DMS 273 treated with DMSO at 0.1 percent for 48 hours (cell line): ENCODE measurements at regions not wholly inside any gene's neighbourhood (a gene's known extent, or its start where the extent isn't known, plus 50 kb on each side); places are given as distances from the start of the nearest gene placed in this dataset.
"Not testable (repeated sequence)": the region's sequence is repeated elsewhere in the genome, so short reads cannot be mapped to it uniquely, and the experiment has no call there.

Experiments used
- DNase-seq: peaks from one replicate; lab custom pipeline; 2025; lab: John Stamatoyannopoulos, UW

DNA sequence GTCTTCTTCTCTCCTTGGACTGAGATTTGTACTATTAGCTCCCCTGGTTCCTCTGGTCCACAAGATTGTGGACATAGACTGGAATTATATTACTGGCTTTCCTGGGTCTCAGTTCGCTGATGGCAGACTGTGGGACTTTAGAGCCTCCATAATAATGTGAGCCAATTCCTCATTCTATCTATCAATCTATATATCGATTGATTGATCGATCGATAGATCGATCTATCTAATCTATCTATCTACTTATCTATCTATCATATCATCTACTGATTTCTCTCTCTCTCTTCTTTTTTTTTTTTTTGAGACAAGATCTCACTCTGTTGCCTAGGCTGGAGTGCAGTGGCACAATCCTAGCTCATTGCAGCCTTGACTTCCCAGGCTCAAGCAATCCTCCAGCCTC lies 51.5 kb upstream of the DDR1 start:
- no peak for DNase-seq

GRCh38 chr6:30830438-30830837 lies 53.9 kb upstream of the DDR1 start:
- DNase-seq = no peak

- DNase-seq = no peak
These were observed 54.6 kb upstream of the DDR1 start for GRCh38 chr6:30829639-30830255.

DNA sequence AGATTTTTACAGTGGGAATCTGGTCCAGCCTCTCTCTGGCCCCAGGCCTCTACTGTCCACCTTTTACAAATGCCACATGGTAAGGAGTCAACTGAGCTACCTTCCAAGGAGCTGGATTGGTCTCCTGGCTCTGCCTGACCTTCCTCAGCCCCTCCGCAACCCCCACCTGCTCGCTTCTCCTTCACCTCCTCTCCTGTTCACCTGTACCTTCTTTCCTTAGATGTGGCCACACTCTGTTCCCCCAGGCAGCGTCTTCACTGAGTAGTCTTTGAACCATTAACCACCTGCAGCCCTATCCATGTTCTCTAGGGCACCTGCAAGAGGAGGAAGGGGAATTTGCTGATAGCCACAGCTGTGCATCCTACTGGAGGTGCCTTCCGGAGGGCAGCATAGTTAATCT lies 55.3 kb upstream of the DDR1 start:
- no peak for DNase-seq

DNA sequence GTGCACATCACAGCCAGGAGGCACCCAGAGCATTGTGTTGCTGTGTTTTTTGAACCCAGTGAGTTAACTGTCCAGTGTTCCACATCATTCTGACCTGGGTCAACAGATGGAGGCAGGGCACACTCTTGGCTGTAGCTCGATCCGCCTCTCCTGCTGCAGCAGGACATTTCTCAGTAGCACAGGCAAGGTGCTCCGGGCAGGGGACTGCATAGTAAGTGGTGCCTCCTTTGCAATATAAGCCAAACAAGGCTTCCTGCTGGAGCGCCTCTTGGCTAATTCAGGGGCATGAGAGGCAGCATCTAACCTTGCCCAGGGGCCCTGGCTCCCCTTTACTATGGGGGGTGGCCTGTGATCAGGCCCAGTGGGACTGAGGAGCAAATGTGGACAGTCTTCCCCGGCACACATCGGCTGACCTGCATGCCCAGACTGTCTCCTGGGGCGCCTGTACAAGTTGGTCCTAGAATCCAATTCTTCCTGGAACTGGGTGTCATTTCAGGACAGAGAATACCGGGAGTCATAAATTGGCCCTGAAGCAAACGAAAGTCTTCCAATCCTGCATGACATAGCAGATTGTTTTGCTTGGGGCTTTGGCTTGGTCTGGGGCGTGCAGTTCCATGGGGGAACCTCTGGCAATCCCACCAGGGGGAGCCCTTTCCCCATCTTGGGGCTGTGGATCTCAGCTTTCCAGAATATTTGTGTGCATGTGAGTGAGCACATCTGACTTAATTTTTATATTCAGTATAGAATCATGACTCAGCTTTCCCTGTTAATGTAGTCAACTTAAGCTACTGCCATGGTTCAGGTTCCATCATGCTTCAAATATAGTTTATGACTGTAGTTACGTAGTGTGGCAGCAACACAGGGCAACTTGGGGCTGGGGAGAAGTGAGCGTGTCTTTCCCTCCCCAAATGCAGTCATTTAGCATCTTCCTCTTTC lies 56.0 kb upstream of the DDR1 start:
- peak; percentile 53 for DNase-seq

- DNase-seq = no peak
These were observed 57.4 kb upstream of the DDR1 start for GRCh38 chr6:30826961-30827342.

DNA sequence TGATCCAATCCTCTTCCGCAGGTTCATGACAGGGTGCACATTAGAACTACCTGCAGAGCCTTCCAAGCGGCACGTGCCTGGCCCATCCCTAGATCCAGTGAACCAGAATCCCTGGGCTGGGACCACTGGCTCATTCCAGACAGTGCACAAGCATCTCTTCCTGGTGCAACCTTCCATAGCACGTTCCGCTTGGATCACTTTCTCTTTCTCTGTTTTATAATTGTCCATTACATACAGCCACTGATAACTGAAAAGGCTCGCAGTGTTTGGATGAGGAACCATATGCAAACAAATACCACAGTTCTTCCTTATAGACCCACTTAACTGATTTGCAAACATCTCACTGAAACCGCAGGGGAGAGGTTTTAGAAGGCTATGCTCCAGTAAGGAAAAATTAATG lies 59.6 kb upstream of the DDR1 start:
- no peak for DNase-seq

GRCh38 chr6:30823534-30823865 lies 60.8 kb upstream of the DDR1 start:
- no peak for DNase-seq

- DNase-seq = no peak
These were observed 62.2 kb upstream of the DDR1 start for GRCh38 chr6:30821862-30822784.

- no peak for DNase-seq
These were observed 64.1 kb upstream of the DDR1 start for GRCh38 chr6:30820193-30820592.

- DNase-seq = no peak
These were observed 64.9 kb upstream of the DDR1 start for GRCh38 chr6:30819297-30819917.

- DNase-seq = no peak
These were observed 65.9 kb upstream of the DDR1 start for GRCh38 chr6:30818391-30818841.

DNA sequence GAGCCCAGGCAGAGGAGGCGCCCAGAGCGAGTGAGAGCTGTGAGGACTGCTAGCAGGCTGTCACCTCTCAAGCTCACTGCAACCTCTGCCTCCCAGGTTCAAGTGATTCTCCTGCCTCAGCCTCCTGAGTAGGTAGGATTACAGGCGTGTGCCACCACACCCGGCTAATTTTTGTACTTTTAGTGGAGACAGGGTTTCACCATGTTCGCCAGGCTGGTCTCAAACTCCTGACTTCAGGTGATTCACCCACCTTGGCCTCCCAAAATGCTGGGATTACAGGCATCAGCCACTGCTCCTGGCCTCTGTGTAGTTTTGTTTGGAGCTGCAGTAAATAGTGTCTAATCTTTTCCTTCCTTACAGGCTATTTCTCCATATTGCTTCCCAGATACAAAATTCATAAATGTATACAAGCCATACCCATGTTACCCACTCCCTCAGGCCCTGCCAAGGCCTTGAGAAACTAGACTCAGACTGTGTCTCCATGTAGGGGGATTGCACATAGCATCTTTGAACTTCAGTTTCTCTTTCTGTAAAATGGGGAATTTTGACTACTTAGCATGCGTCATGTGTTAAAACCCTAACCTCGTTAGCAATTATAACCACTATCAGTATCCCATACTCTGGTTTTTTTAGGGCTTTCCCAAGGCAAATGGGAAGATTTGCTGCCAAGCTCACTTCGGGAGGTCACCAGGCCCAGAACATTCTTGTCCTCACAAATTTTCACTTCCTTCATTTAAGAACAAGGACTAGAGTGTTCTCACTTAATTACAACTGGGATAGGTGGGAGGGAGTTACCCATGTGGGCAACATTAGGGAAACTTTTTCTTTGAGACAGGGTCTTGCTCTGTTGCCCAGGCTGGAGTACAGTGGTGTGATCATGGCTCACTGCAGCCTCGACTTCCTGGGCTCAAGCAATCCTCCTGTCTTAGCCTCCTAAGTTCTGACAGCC lies 67.3 kb upstream of the DDR1 start:
- DNase-seq = no peak

GRCh38 chr6:30816296-30816695 lies 68.0 kb upstream of the DDR1 start:
- not testable (repeated sequence) for DNase-seq

DNA sequence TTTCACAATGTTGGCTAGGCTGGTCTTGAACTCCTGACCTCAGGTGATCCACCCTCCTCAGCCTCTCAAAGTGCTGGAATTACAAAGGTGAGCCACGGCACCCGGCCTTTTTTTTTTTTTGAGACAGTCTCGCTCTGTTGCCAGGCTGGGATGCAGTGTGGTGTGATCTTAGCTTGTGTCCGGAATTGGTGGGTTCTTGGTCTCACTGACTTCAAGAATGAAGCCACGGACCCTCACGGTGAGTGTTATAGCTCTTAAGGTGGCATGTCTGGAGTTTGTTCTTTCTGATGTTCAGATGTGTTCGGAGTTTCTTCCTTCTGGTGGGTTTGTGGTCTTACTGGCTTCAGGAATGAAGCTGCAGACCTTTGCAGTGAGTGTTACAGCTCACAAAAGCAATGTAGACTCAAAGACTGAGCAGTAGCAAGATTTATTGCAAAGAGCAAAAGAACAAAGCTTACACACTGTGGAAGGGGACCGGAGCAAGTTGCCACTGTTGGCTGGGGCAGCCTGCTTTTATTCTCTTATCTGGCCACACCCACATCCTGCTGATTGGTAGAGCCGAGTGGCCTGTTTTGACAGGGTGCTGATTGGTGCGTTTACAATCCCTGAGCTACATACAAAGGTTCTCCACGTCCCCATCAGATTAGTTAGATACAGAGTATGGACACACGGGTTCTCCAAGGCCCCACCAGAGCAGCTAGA lies 69.1 kb upstream of the DDR1 start:
- not testable (repeated sequence) for DNase-seq

- DNase-seq = no peak
These were observed 69.9 kb upstream of the DDR1 start for GRCh38 chr6:30814146-30815040.

- DNase-seq = no peak
These were observed 69.3 kb upstream of the IER3 start for GRCh38 chr6:30813631-30814145.

DNA sequence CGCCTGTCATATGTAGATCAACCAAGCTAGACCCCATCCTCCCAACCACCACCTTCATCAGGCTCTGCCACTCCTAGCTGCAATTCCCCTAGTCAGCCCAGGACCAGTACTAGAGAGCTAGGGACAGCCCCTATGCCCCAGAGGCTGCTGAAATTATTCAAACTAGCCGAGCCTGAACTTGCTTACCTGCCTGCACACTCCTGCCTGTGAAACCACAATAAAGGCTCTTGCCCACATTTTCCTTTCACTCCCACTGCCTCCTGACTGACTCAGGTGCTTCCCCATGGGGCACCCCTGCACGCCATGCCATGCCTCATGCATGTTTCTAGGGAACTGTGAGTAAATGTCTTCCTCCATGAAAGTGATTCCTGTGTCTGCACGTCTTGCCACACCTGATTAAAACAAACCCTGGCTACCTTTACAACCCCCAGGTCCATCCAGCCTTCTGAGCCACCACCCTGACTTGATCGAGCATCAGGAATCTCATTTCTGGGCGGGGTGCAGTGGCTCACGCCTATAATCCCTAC lies 66.5 kb upstream of the IER3 start:
- DNase-seq = no peak

DNA sequence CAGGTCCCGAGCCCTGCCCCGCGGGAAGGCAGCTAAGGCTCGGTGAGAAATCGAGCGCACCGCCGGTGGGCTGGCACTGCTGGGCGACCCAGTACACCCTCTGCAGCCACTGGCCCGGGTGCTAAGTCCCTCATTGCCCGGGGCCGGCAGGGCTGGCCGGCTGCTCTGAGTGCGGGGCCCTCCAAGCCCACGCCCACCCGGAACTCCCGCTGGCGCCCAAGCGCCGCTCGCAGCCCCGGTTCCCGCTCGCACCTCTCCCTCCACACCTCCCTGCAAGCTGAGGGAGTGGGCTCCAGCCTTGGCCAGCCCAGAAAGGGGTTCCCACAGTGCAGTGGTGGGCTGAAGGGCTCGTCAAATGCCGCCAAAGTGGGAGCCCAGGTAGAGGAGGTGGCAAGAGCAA lies 63.2 kb upstream of the IER3 start:
- DNase-seq = not testable (repeated sequence)
